ENCODE measurements at regions not wholly inside any gene's neighbourhood (a gene's known extent, or its start where the extent isn't known, plus 50 kb on each side); places are given as distances from the start of the nearest gene placed in this dataset.

GRCh38 chr3:177626045-177626444, 428.8 kb upstream of the TBL1XR1 start:
- TF ChIP-seq CTCF (conservative IDR thresholded peaks at IDR 0.05; ENCODE audit: low read depth, low read length): no peak
- no peak for TF ChIP-seq EZH2phosphoT487 (IDR thresholded peaks at IDR 0.05; ENCODE audit: borderline replicate concordance, low read length)

Data from PC-3 (cell line).